NCI-H2029 treated with DMSO at 0.1 percent for 48 hours (cell line): ENCODE measurements at regions not wholly inside any gene's neighbourhood (a gene's known extent, or its start where the extent isn't known, plus 50 kb on each side); places are given as distances from the start of the nearest gene placed in this dataset.

Source experiments
- DNase-seq: peaks from one replicate; lab custom pipeline; 2025; lab: John Stamatoyannopoulos, UW

DNA sequence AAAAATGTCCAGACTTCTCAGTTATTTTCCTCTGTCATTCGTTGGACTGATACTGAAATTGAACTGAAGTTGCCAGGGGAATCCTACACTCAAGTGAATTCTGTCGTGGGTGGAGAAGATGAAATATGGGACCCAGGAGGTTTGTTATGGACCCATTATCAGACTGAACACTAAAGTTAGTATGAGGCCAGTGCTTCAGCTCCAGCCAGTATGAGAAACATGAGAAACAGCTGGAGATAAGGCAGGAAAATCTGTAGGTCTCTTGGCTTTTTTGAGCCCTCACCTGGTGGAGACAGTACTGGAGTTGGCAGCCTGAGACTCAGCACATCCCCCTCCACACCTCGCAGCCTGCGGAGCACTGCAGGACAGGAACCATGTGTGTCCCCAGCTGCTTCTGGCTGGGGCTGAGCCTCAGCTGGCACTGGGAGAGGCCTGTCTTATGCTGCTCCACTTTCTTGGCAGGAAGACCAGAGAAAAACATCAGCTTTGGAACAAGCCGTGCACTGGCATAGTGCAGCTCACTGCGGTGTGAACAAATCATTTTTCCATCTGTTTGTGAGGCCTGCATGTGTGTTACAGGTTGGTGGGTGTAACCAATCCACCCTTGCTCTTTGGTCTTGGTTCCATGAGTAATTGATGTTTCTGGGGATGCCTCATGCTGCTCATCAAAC, 641.0 kb downstream of the FGF9 start:
- no peak for DNase-seq

DNA sequence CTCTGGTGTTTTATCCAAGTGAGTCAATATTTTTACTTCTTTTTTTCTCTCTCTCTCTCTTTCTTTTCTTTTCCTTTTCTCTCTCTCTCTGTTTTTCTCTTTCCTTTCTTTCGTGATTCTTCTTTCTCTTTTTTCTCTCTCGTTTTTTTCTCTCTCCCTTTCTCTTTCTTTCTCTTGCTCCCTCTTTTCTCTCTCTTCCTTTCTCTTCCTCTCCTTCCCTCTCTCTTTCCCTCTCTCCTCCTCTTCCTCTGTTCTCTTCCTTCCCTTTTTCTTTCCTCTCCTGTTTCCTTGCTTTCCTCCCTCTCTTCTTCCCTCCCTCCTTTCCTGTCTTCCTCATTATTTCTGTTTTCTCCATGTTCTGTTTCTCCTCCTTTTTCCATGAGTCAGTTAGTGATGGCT, 641.5 kb downstream of the FGF9 start:
- no peak for DNase-seq

DNA sequence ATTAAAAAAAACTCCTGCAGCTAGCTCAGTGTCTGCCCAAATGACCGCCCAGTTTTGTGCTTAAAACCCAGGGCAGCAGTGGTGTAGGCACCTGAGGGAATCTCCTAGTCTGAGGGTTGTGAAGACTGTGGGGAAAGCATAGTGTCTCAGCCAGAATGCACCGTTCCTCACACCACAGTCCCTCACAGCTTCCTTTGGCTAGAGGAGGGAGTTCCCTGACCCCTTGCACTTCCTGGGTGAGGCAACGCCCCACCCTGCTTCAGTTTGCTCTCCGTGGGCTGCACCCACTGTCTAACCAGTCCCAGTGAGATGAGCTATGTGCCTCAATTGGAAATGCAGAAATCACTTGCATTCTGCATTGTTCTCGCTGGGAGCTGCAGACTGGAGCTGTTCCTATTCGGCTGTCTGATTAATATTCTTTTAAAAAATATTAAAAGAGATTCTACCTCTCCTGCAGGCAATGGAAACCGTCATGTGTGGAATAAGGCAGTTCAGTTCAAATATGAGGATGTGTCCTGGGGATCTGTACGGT, 645.7 kb downstream of the FGF9 start:
- DNase-seq = no peak

DNA sequence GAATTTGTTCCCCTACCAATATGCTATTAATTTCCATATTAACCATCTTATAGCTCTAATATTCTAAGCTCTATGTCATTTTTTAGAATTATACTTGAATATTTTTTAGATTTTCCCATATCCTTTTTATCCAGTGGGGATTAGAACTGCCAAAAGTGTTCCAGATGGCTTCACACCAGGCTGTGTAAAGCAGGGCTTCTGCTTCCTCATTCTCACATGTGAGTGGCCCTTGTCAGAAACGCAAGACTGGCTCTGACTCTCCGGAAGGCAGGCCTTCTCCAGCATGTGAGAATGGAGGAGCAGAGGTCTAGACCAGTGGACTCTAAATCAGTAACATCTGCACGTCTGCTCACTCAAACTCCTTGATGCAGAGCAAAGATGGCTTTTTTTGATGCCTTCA, 650.1 kb downstream of the FGF9 start:
- no peak for DNase-seq

DNA sequence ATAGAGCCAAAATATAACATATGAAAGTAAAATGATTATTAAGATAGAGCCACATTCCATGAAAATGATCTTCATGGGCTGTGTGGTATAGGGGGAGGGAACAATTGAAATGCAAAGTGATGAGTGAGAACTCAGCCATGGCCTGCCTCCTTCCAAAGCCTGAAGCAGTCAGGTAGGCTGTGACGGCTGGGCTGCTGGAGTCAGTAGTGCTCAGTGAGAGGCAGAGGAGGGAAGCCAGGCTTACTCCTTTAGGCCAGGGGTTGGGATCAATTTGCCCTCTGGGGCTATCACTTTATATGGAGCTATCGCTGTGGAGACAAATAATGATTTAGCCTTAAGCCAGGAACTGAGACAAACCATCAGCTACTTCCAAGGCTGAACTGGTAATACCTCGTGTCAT, 654.9 kb downstream of the FGF9 start:
- DNase-seq = no peak

DNA sequence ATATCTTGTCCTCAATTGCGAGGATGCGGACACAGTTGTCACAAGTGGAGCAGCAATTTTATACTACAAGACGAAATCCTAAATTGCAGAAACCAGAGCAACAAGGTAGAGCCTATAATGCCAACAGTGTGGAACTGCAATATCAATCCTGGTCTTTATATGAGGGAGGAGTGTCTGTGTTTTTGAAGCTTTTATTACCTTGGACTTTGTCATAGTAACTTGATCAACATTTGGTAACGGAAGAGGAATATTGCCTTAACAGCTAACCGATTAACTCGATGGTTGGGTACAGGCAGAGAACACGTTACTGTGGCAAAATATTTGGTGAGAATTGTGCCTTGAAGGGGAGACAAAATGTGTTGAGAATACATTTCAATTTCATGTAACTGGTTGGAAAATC, 661.5 kb downstream of the FGF9 start:
- DNase-seq = no peak

DNA sequence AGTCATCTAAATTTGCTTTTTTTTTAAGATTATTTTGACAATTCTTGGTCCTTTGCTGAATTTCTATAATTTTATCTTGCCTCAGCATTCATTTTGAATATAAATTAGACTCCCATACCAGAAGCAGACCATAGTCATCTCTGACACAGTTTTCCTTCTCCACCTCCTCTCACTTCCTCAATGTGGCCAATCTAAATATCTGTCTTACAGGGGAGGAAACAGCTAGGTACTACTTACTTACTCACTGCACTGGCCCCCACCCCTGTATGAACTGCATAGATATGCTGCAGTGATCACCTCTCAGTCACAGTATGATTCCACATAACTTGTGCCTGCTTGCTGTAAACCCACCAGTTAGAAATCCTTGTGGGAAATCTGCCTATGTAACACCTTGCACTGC, 665.6 kb downstream of the FGF9 start:
- no peak for DNase-seq

DNA sequence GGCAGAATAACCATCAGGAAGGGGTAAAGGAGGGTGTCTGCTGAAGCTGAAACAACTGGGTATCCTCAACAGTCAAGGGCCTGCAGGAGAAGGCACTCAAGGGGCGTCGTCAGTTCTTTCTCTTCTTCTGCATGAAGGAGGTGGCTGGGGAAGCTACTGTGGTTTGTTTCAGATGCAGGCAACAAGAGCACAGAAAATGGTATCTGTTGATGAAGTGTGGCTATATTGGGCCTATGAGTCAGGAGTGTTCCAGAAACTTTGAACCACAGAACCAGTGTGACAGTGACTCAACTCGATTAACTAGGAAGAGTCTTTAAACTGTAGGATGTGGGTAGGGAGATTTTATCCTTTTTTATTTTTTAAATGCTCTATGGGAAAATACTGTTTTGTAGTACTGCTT, 686.3 kb downstream of the FGF9 start:
- DNase-seq = no peak

DNA sequence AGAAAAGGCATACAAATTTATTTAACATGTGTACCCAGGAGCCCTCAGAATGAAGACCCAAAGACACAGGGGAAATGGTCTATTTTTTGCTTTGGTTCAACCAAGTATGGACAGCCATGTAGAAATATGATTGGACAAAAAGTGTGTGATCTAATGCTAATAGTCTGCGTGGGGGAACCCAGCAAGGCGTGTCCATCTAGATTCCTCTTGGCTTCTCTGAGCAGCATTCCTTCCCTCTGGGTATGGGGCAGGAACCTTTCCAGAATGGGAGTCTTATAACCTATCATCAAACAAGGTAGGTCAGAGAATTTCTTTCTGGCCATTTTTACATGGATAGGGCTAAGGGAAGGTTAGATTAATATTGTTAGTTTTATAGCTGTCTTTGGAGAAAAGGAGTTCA, 698.2 kb downstream of the FGF9 start:
- DNase-seq = no peak

DNA sequence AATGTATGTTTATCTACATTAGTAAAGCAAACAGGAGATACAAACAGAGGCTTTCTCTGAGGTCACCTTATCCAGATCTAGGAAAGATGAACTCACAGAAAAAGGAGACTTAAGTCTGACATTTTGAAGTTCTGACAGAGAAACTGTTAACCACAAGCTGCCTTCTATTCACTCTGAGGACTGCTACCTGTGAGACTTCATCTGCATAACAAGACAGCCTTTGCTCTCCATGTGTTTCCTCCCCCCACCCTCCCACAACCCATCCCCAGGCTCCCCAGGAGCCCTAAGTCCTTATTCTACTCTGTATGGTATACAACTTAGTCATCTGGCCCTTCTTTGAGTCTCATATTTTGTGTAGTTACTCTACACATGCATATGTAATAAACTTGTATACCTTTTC, 699.0 kb downstream of the FGF9 start:
- no peak for DNase-seq

DNA sequence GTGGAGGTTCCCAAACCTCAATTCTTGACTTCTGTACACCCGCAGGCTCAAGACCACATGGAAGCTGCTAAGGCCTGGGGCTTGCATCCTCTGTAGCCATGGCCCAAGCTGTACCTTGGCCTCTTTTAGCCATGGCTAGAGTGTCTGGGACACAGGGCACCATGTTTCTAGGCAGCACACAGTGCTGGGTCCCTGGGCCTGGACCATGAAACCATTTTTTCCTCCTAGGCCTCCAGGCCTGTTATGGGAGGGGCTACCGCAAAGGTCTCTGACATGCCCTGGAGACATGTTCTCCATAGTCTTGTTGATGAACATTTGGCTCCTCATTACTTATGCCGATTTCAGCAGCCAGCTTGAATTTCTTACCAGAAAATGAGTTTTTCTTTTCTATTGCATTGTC, 701.4 kb downstream of the FGF9 start:
- DNase-seq = no peak

DNA sequence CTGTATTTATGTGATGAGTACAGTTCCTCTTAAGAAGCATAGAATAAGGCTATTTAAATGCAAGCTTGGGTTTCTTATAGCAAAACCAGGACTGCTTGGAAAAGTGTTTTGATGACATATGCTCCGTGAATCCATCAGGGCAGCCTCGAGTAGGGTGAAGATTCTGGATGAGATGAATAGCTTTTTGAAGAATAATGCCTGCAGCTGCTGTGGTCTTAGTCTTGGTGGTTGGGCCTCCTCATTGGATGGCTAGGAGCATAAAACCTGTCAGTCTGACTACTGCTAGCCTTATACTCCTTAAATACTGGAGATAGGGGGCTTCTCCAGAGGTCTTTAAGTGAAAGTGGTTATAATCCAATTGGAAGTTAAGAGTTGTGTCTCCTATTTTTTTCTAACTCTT, 704.3 kb downstream of the FGF9 start:
- no peak for DNase-seq

DNA sequence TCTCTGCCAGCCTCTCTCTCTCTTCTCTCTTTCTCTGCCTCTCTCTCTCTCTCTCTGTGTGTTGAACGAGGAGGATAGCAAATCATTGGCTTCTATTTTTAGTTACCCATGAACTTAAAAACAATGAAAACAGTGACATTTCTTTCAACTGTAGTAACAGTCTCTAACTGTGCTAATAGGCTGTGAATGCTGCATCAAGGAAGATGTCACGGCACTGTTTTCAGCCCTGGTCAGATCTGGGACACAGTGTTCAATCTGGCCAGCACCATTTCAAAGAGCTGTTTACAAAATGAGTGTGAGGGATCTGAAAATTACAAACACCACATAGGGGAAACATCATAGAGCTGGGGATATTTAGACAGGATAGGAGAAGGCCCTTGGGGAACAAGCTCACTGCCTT, 717.0 kb downstream of the FGF9 start:
- no peak for DNase-seq

DNA sequence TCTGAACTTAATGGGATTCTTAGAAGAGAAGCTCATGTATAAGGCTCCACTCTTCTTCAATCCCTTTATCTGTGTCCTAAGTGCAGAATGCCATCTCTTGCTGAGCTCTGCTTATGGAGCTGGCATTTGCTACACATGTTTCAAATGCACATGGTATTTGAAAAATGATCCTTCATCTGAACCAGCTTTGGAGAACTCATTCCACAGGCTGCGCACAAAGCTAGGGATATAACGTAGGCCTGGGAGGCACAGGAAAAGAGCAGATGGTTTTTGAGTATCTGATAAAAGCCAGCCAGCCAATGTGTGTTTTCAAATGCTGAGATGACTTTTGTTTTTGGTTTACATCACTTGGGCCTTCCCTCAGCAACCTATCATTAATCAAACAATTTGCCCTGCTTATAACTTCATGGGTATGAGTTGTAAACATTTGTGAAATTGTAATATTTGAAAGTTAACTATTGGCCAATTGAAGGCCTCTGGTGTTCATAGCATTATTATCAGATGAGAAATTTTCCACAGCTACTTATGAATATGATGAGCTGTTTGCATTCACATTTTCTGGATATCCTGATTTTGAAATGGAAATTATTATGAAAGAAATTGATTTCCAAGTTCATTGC, 729.0 kb downstream of the FGF9 start:
- DNase-seq = no peak

DNA sequence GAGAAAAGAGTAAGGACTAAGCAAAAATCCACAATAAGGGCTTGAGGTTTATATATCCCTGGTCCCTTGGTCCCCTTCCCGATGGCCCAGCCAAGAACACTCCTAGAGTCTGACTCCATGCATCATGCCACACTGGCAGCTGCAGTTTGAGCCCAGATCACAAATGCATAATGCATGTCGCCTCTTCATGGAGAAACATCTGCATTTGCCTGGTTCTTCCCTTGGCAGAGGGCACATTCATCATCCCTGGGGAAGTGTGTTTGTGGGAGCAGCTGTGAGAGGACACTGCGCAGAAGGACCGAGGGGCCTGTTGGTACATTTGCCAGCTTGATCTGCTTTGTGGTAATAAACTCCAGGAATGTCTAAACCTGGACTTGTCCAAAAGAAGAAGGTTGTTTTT, 731.8 kb downstream of the FGF9 start:
- DNase-seq = no peak

DNA sequence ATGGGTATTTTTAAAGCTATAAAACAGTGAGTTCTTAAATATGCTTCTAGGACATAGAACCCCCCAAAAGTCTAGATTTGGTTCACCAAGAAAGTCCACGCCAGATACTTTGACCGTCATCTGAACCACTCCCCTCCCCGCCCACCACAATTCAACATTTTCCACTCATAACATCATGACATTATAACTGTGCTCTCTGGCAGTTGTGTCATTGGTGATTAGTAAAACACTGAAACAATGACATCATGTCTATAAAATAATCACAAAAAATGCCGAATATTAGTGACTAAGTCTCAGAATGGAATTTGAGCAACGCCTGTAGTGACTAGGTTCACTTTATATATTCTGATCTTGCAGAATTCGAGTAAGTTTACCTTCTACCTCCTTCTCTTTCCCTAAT, 732.3 kb downstream of the FGF9 start:
- no peak for DNase-seq

DNA sequence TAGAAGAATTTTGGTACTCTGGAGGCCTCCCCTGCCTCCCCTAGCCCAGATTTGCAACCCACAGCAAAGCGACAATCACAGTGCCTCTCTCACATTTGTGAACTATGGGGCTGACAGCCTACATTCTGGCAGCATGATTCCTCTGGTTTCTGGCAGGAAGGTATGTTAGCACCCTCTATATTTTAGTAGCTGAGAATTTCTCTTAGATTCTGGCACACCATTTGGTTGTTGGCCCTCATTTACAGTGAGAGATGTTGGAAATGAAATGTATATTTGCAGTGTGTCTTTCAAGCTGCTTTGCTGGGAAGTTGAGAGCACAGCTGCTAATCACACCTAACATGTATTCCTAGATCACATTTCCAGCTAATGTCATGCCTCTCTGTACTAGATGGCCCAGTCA, 735.0 kb downstream of the FGF9 start:
- no peak for DNase-seq

DNA sequence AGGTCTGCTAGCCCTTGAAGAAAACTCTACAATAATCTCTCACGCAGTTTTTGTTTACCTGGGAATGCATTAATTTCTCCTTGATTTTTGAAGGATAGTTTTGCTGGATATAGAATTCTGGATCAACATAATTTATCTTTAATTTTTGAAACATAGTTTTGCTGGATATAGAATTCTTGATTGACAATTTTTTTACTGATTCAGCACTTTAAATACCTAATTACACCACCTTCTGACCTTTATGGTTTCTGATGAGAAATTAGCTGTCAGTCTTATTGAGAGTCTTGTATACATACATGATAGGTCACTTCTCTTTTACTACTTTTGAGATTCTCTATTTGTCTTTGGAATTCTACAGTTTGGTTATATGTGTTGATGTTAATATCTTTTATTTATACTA, 741.6 kb downstream of the FGF9 start:
- no peak for DNase-seq

DNA sequence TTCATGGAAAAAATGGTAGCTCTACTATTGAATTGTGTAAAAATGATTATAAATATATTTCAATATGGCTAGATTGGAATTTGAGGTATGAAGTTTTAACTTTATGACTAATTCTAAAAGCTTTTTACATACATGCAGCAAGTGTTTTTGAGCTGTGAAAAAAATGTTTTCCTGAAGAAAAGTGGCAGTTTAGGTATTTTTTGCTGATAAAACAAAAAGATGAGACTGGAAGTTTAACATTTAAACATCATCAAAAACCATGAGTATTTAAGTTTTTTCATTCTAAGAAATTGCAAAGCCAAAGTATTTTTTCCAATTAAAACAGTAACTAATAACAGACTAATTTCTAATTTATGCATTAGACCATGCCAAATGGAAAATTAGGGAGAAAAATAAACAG, 751.1 kb downstream of the FGF9 start:
- DNase-seq = no peak

DNA sequence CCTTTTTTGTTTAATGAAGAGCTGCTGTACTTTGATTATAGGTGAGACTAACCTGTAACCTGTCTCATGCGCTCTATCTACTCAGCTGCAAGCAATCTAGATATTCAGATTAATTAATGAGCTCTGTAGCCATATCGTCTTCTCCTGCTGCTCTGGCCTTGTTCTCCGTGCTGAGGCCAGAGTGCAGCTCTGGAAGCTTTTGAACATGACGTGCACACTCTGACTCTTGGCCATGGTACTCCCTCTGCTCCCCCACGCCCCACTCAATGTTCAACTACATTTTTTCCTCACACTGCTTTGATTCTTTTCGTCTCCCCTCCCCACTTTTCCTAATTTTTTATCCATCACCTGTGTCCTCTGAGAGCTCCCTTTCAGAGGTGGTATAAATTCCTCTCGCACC, 751.8 kb downstream of the FGF9 start:
- DNase-seq = no peak

DNA sequence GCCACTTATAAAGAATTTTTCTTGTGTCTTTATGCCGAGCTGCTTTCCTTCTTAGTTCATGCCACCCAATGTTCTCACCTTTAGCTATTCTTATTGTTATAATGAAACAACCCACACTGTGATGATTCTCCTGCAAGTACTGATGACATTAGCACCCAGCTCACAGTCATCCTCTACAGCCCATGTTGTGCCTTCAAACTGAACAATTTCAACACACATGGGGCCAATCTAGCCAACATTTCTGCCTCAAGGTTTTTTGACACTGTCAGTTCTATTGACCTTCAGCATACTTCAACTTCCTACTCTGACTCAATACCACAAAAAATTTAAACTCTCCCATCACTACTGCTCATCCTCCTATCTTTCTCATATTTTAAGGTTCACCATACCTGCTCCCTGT, 752.4 kb downstream of the FGF9 start:
- DNase-seq = no peak

DNA sequence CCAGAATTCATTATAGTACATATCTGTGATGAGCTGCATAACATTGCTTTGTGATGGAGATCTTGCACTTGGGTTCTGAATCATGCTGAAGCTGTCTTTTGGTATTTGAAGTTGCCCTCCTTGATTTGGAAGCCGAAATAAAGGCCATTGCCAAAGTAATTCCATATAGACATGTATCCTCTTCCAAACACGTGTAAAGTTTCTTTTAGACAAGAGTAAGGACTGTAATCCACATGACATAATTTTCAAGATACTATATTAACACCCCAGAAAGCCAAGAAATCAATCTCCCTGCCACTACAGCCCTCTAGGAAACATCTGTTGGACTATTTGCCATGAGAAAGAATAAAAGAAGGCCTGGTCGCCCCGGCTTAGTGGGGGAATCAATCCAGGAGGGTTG, 754.2 kb downstream of the FGF9 start:
- DNase-seq = no peak

DNA sequence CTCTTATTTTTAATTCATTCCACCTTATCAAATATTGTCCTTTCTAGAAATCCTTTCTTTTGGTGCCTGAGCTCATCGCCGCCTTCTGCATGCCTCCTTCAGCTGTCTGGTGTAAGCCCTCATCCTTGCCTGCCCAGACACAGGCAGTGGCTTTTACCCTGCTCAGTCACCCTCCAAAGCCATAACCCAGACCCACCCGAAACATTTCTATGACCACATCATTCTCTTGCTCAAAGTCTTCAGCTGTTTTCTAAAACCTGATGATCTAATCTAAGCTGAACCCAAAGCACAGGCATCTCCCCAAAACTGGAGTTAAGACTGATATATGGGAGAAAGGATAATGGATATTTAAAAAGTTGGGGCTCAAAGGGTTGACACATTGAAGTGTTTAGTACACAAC, 753.7 kb upstream of the SGCG start:
- DNase-seq = no peak

DNA sequence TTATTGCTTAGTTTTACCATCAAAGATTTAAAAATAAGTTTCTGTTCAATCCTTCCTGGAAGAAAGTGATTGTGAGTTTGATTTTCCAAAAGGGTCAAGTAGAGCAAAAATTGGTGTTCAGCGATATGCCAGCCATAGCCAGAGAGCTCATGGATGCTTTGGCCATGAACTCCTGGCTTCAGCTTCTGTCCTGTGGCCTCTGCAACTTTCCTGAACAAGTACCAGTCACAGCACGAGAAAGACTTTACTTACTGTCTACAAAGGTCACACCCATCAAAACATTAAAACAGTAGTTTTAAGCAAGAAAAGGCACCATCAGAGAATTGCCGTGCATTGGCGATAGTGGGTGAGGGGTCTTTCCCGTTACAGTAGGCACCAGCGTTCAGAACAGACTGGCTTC, 753.0 kb upstream of the SGCG start:
- DNase-seq = no peak
